Calu3 (cell line): ENCODE measurements at regions not wholly inside any gene's neighbourhood (a gene's known extent, or its start where the extent isn't known, plus 50 kb on each side); places are given as distances from the start of the nearest gene placed in this dataset.

ENCODE experiments used
- BruUV-seq: library from RNA; stranded (reverse); fragments of 400-500 nt; replicated peaks from 2 replicates; lab custom pipeline; 2021; lab: Mats Ljungman, UMichigan
- CTCF ChIA-PET: fragments of 300-600 bp; sonication (Branson Sonifier 250); formaldehyde crosslinking; loops from one replicate; lab custom pipeline; 2022; ENCODE audit warnings: antibody characterized with exemption; lab: Charles Lee
- DNase-seq: peaks from one replicate; pipeline ENCODE4 v3.0.0; 2022
- H3K27ac Mint-ChIP-seq: one replicate; pipeline ENCODE4 v1.8.0; 2022; ENCODE audit warnings: mixed read lengths; ENCODE audit not compliant: unreplicated experiment
- H3K27me3 Mint-ChIP-seq: one replicate; pipeline ENCODE4 v1.8.0; 2022; ENCODE audit warnings: mixed read lengths; ENCODE audit not compliant: unreplicated experiment
- H3K36me3 Mint-ChIP-seq: one replicate; pipeline ENCODE4 v1.8.0; 2022; ENCODE audit warnings: mild to moderate bottlenecking, moderate library complexity, mixed read lengths; ENCODE audit not compliant: insufficient read depth, unreplicated experiment
- H3K4me1 Mint-ChIP-seq: one replicate; pipeline ENCODE4 v1.8.0; 2022; ENCODE audit warnings: mild to moderate bottlenecking, low read depth, mixed read lengths; ENCODE audit not compliant: unreplicated experiment
- H3K4me3 Mint-ChIP-seq: one replicate; pipeline ENCODE4 v1.8.0; 2022; ENCODE audit warnings: mild to moderate bottlenecking, low read depth, moderate library complexity, mixed read lengths; ENCODE audit not compliant: unreplicated experiment
- H3K9me3 Mint-ChIP-seq: one replicate; pipeline ENCODE4 v1.8.0; 2022; ENCODE audit warnings: low read depth, mixed read lengths; ENCODE audit not compliant: unreplicated experiment
- CTCF ChIP-seq: fragments of 200-600 bp; IDR thresholded peaks from one replicate; pipeline ENCODE4 v1.8.0; 2022; ENCODE audit warnings: antibody characterized with exemption; ENCODE audit not compliant: unreplicated experiment
- intact Hi-C: fragments of 100-400 bp; cut with micrococcal nuclease; formaldehyde crosslinking; loops from one replicate; pipeline ENCODE4 v1.10.0; 2022; ENCODE audit not compliant: unreplicated experiment

- Mint-ChIP-seq H3K4me3 (no peak overlapping the region), H3K36me3 (no peaks in the 10 kb centered on the region), H3K4me1 (no peaks in the 10 kb centered on the region), H3K27ac (no peak overlapping the region), H3K9me3 (peaks cover 6% of the 10 kb centered on the region), H3K27me3 (no peaks in the 10 kb centered on the region)
- no peak for DNase-seq
- intact Hi-C loops, result no loop called here
- no peak for TF ChIP-seq CTCF
- CTCF ChIA-PET, result no interaction called here
- BruUV-seq, result no TSS peak
These were observed 1466.9 kb upstream of the CELF2 start for GRCh38 chr10:9550810-9551209.

DNA sequence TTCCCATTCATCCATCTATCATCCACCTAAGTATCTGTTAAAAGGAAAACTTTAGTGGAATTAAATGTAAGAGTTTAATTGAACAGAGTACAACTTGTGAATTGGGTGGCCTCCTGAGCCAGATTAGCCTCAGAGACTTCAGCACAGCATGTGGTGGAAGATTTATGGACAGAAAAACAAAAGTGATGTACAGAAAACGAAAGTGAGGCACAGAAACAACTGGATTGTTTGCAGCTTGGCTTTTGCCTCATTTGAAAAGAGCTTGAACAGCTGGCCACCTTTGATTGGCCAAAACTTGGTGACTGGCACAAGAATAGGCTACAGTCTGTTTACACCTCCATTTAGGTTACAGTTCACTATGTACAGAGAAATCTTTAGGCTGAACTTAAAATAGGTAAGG lies 1463.4 kb upstream of the CELF2 start:
- H3K27ac Mint-ChIP-seq, result no peak overlapping the region
- no peak overlapping the region for H3K4me3 Mint-ChIP-seq
- no TSS peak for BruUV-seq

GRCh38 chr10:9560976-9561375 lies 1456.7 kb upstream of the CELF2 start:
- H3K9me3 Mint-ChIP-seq, result peaks cover 7% of the 10 kb centered on the region
- TF ChIP-seq CTCF, result no peak
- no peak overlapping the region for H3K27ac Mint-ChIP-seq
- BruUV-seq, result no TSS peak
- no peaks in the 10 kb centered on the region for H3K36me3 Mint-ChIP-seq
- no peaks in the 10 kb centered on the region for H3K4me1 Mint-ChIP-seq
- CTCF ChIA-PET, result no interaction called here
- H3K4me3 Mint-ChIP-seq, result no peak overlapping the region
- intact Hi-C loops, result no loop called here
- no peaks in the 10 kb centered on the region for H3K27me3 Mint-ChIP-seq
- DNase-seq, result no peak

More for the DNA sequence above, 1463.4 kb upstream of the CELF2 start:
- no peaks in the 10 kb centered on the region for H3K36me3 Mint-ChIP-seq
- no peak for TF ChIP-seq CTCF
- H3K27me3 Mint-ChIP-seq, result no peaks in the 10 kb centered on the region
- DNase-seq, result no peak
- intact Hi-C loops, result no loop called here
- H3K9me3 Mint-ChIP-seq, result peaks cover 8% of the 10 kb centered on the region
- H3K4me1 Mint-ChIP-seq, result no peaks in the 10 kb centered on the region
- CTCF ChIA-PET, result no interaction called here

GRCh38 chr10:9561821-9562505 lies 1455.7 kb upstream of the CELF2 start:
- BruUV-seq, result no TSS peak
- no peaks in the 10 kb centered on the region for H3K36me3 Mint-ChIP-seq
- H3K4me3 Mint-ChIP-seq, result no peak overlapping the region
- H3K27me3 Mint-ChIP-seq, result no peaks in the 10 kb centered on the region
- intact Hi-C loops, result no loop called here
- DNase-seq, result no peak
- peaks cover 7% of the 10 kb centered on the region for H3K9me3 Mint-ChIP-seq
- CTCF ChIA-PET, result no interaction called here
- H3K4me1 Mint-ChIP-seq, result no peaks in the 10 kb centered on the region
- H3K27ac Mint-ChIP-seq, result no peak overlapping the region
- no peak for TF ChIP-seq CTCF
